HG03354 (cell line): ENCODE measurements at regions not wholly inside any gene's neighbourhood (a gene's known extent, or its start where the extent isn't known, plus 50 kb on each side); places are given as distances from the start of the nearest gene placed in this dataset.

Source experiments
- ATAC-seq: cut with Tn5 transposase; IDR thresholded peaks from one replicate; pipeline ENCODE4 v1.9.1; 2021; ENCODE audit warnings: mild to moderate bottlenecking; ENCODE audit not compliant: unreplicated experiment, poor library complexity, severe bottlenecking

DNA sequence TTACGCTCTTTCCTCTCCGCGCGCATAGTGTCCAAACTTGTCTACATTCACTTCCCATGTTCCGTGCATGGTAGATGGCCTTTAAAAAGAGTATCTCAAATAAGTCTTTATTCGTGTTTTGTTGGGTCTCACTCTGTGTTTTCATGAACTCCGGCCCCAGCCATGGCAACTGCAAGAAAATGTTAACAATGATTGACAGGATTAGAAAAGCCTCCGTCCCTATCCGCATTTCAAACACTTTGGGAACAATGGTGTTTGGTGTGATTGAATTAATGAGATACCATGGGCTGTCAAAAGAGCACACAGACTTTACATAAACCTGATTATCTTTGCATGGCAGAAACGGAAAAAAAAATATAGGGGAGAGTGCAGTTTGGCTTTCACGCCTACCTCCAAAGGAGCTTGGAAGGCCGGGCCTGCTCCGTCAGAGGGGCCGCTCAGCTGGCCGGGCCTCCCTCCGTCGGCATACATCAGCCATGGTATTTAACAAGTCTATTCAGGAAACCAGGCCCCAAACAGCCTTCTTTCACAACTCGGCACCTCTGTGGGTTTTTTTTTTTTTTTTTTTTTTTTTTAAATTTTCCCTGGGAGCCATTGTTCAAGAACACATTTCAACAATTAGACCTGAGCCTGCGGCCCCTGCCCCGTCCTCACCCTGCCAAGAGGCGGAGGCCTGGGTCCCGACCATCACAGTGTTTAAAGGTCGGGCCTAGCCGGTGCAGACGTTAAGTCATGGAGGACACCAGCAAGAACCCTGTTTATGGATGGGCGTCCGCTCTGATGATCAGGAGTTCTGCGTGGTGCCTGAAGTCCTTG lies 323.8 kb upstream of the IRX4 start:
- no peak for ATAC-seq

DNA sequence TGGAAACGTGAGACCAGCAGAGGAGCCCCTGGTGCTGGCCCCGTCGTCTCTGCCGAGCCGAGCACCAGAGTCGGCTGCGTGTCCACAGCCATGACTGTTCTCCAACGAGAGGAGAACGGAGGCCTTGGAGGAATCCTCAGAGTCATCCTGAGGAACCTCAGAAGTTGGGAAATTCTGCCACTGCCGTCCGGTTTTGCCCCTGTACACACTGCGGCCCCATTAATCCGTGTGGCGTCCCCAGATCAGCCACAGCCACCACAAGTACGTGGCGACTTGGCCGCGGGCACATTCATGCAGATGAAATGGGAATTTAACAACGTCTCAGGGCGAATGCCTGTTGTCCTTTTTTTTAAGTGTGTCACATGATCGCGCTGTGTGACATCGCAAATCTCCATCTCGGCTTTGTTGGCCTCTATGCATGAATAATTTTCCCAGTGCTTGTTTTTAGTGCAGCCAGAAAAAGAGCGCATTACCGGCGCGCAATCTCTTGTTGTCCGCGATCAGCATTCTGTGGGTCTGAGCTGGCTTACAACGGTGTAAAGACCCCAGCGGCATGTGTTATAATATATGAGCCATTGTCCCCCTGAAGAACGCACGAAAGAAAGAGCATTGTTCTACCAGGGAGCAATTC lies 323.0 kb upstream of the IRX4 start:
- no peak for ATAC-seq

DNA sequence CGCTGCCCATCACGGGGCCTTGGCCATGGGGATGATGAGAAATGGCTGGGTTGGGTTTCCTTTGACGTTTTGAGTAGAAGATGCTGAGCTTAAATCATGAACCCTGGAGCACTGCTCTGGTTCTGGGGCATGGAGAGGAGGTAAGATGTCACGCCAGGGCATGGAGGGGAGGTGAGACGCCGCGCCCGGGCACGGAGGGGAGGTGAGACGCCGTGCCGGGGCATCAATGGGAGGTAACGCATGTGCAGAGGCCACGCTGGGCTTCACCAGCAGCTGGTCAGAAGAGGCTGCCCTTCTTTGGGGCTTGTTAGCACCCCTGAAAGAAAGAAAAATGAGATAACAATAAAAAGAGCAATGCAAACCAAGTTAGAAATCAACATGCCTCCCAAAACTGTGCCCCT lies 322.5 kb upstream of the IRX4 start:
- no peak for ATAC-seq

DNA sequence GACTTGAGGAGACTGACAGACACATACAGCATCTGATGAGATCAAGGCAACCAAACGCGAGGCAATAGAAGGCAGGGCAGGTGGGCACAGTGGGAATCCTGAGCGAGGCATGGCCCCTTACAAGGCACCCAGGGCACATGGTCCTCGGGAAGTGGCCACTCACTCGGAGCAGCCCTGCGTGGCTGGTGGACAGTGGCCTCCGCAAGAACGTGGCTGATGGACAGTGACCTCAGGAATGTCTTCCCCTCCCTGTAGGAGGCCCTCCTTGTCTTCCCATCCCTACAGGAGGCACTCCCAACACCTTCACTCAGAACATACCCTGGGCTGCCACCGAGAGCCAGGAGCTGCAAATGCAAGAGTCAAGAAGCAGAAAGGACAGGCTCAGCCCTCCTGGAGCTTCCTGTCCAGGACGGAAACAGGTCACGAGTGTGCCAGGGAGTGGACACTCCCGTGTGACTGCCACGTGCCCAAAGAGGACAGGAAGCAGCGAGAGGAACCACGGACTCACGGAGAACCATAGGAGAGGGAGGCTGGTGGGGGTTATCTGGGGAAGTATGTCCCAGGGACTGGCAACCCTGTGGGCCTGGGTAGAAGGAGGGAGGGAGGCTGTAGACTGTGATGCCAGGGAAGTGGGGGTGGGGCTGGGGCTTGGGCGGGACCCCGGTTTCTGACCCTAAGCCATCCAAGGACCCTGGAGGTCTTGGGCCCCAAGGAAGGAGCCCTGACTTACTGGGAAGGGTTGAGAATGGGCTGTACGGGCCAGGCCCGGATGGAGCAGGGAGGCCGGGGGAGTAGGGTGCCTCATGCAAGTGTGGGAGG lies 321.9 kb upstream of the IRX4 start:
- no peak for ATAC-seq

DNA sequence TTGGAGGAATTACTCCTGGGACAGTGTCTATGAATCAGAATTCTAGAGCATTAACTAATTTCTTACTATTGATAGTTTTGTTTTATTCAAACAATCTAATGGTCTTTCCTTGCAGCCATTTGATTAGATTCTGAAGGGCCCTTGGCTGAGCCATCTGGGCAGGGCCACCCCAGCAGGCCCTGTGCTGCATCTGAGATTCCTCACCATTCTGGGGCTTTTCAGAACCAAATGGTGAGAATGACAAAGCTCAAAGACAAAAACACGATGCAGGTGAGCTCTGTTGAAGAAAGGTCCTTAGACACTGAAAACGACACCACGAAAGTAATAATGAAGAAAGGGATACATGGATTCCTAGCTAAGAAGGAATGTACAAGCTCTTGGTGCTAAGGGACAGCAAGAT lies 321.0 kb upstream of the IRX4 start:
- ATAC-seq, result no peak

DNA sequence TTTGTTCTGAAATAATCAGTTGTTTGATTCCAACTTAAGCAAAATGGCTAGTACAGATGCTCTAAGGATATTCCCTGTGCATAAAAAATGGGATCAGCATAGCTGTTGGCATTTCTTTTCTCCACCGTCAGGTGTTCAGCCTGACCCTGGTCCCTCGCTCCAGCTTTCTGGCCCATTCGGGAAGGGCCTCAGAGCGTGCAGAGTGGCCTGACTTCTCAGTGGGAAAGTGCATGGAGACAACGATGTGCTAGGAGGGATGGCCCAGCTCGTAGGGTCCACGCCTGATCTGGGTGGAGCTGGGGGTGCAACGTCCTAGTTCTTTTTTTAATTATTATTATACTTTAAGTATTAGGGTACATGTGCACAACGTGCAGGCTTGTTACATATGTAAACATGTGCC lies 319.1 kb upstream of the IRX4 start:
- ATAC-seq, result no peak

DNA sequence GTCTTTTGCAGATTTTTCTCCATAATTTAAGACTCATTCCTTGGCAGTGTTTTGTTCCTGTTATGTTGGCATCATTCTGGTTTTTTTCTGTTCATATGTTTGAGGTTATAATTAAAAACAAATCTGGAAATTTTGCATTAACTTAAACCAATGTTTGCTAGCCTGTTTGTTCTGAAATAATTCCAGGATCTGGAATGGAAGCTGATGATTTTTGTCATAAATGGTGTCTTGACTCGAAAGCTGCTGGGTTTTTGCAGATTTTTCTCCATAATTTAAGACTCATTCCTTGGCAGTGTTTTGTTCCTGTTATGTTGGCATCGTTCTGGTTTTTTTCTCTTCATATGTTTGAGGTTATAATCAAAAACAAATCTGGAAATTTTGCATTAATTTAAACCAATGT lies 318.7 kb upstream of the IRX4 start:
- no peak for ATAC-seq

DNA sequence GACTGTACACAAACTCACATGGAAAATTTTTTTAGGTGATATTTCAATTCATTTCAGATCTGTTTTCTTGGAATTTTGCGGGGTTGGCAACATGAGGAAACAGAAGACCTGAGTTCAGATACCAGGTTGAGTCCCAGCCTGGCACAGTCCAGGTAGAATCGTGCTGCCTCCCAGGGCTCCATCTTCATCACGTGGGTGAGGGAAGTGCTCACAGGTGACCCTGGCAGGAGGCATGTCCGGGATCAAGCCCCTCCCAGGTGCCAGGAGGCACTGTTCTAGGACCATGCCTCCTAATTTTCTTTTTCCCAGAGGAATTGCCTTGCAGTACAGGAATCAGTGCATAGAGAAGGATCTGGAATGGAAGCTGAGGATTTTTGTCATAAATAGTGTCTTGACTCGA lies 318.3 kb upstream of the IRX4 start:
- ATAC-seq, result no peak

DNA sequence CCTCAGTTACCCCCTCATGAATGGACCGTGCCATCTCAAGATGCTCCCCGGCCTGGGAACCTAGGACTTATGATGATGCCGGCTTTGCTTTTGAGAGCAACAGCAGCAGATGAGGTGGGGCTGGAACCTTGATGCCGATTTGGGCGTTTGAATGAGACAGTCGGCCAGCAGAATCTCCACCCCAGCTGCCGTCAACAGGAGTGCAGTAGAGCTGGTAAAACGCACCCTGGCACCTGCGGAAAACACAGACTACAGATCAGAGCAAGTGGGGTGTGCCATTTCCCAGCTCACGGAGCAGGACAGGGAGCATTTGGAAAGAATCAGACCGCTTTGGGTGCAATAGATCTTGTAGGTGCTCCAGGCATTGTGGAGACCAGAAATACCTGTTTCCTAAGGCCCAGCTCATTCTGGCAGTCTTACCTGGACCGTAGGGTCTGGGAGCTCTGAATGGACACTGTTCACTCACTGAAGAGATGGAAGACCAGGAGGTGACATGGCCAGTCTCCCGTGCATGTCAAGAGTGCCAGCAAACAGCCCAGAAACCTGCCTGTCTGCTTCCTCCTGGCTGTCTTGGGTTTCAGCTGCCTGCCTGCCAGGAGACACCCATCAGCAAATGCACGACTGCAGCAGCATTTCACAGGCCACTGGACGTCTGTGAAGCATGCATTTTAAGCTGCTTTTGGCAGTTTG lies 317.7 kb upstream of the IRX4 start:
- ATAC-seq, result no peak

DNA sequence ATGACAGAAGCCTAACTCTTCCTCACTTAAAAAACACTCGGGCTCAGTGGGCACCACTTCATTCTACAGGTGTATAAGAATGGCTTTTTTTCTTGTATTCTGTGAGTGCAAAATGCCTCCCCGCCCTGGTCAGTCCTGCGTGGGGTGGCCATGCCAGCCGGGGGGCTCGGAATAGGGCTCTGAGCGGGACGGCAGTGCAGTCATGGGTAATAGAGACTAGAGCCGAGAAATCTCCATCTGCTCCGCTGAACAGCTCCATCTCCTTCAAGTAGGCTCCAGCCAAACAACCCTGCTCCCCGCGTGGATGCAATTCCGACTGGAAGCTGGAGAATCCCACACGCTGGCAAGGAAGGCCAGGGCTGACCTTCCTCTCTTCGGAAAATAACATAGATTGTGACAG lies 317.0 kb upstream of the IRX4 start:
- no peak for ATAC-seq

DNA sequence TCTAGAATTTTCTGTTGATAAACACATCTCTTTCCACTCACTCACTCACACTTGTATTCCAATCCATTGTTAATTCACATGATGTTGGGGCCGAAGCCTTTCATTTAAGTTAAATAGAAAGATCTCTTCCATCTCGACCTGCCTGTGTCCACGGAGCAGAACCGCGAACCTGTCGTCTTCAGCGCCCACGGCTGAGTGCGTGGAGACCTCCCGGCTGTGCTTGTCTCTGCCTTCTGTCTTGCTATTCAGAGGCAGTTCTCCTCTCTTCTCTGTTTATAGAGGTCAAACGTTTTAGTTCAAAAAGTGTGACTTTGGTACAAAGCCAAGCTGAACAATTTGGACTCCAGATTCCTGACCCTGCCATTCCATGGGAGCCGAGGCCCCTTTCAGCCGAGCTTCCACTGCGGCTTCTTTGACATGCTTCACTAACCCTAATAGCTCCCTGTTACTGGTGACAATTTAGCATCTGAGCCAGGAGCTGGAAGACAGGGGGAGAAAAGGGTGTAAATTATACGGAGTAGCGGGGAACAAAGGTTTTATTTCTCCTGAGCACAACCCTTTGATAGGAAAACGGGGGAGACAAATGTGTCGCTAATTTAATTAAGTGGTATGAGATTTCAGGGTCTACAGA lies 314.4 kb upstream of the IRX4 start:
- no peak for ATAC-seq

DNA sequence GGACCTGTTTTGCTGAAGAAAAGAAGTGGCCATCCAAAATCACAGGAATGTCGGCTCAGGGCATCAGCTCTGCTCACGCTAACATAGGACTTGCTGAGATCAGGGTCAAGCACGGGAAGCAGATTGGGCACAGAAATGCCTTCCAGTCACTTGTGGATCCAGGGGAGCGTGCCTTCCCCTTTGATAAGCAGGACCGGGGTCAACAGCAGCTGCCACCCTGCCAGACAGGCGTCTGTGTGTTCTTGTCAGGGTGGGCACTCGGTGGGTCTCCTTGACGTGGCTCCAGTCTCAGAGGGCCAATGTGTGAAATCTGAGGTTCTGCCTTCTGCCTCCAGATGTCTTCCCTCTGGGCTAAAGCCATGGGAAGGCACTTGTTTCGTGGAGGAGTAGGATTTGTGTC lies 313.7 kb upstream of the IRX4 start:
- ATAC-seq, result no peak

DNA sequence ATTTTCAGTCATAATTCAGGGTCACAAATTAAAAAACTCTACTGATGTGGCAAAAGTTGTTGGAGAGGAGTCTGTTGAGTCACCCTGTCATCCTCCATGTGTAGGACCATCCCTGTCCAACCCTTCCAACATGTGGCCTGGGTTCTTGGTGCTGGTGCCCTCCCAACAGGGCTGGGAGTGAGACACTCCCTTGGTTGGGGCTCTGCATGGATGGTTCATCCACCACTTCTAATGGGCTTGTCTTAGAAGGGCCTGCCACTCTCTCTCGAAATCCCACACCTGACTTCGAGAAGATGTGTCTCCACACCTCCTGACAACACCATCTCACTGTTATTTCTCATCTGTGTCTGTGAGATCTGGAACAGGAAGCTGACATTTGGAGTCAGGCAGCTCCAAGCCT lies 312.2 kb upstream of the IRX4 start:
- no peak for ATAC-seq

DNA sequence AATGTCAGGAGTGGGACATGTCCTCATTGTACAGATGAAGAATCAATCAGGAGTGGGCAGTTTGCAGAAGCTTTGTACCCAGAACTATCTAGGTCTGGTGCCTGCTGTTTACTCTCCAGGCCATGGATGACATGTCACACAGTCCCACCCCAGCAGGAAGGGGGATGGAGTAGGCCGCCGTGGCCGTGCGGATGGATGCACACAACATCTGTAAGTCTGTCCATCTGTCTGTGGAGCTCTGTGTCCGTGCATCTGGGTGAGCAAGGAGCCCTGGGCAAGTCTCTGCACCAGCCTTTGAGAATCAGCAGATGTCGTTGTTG lies 311.5 kb upstream of the IRX4 start:
- no peak for ATAC-seq

DNA sequence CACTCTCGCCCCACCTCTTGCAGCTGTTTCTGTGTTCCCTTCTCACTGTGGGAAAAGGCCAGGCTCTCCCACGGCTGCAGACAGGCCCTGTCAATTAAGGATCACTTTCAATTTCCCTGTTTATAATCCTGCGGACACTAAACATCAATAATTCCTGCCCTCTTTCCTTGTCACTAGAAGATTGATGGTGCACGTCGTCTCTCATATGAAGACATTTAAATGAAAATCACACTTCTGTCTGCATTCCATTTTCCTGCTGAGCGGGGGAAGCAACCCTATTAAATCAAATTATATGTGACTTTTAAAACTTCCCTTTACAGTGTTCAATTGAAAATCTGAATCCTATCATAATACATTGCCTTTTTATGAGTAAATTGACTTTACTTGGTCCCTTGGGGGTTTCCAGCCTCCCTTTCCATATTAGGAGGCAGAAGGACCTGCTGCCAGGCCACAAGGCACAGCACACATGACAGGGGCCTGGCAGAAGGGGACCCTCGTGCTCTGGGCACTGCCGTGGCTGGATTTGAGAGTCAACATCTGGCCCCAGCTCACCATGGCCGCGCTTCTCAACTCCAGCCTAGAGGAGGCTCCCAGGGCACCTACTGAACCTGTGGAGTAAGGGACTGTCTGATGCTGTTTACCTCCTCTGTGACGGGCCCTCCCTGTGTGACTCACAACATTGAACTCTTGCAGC lies 311.0 kb upstream of the IRX4 start:
- no peak for ATAC-seq

DNA sequence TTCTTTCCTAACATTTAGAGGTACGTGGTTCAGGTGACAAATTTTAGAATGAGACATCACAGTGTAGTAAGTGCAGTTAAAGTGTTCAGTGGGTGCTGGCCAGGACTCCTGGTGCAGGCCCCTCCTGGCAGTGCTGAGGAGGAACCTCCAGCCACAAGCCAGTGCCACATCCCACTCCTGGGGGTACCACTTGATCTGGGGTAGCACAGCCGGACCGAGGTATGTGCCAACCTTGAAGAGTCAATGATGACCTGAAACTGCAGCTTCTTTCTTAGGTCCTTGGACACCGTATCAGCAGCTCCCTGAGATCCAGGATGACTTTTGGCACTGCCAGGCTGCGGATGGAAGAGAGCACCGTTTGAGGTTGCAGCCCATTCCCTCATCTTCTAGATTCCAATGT lies 310.4 kb upstream of the IRX4 start:
- ATAC-seq, result no peak

DNA sequence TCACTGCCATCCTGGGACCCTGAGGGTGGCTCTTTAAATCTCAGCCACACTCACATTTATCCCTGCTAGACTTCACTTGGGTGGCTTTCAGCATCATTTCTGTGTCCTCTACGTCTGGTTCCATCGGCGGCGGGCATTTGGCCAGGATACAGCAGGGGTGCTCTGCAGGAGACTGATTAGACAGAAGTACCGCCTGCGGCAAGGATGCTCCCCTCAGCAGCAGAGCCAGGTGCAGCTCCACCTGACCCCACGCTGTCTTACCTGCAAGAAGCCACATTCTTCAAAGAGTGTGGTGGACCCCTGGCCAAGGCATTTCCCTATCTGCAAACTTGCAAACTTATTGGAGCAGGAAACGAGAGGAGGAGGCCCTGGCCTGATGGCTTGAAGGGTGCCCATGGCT lies 309.8 kb upstream of the IRX4 start:
- no peak for ATAC-seq

DNA sequence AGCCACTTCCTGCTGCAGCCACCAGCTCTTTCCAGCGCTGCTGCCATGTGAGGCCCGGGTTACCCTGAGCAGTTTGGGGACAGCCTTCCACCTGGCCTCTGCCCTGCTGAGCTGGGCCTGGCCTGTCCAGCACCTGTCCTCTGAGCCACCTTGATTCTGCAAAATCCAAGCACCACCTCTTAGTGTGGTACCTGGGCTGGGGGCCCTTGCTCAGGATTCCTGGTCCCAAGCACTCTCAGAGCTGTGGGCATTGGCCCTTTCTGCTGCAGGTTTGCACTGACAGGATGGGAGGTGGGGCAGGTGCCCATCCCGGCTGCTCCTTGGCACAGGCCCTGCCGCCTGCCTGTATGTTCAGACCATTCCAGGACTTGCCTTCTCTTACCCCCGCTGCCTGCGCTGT lies 309.2 kb upstream of the IRX4 start:
- ATAC-seq, result no peak

DNA sequence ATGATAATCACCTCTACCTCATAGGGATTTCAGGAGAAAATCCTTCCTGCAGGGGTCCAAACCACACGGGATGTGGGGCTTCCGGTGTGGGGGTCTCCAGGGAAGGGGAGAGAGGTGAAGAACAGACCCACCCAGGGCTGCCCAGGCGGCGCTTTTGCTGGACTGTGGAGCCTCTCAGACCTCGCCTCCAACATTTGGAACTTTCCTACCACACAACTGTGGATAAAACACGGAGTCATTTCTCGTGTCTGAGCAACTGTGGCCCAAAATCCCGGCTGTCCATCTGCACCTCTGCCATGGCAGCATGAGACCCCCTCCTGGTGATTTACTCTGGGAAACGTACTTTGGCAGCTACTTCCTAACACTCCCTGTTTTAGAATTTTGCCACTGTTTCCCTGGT lies 307.8 kb upstream of the IRX4 start:
- ATAC-seq, result no peak
